K562 (cell line): ENCODE measurements at regions not wholly inside any gene's neighbourhood (a gene's known extent, or its start where the extent isn't known, plus 50 kb on each side); places are given as distances from the start of the nearest gene placed in this dataset.
A peak's percentile ranks its signal among the peaks of the same experiment; 100 is the strongest.
"Not testable (repeated sequence)": the region's sequence is repeated elsewhere in the genome, so short reads cannot be mapped to it uniquely, and the experiment has no call there.

Experiments used
- ATAC-seq: fragments of 200-7000 bp; cut with Tn5 transposase; 3 replicates; pipeline ENCODE4 v1.9.1; 2020; ENCODE audit warnings: moderate library complexity
- BruUV-seq: library from RNA; stranded (reverse); fragments of 400-500 nt; replicated peaks from 2 replicates; lab custom pipeline; 2021; lab: Mats Ljungman, UMichigan
- CTCF ChIA-PET: fragments of 300-600 bp; formaldehyde crosslinking; extraction: SDS; loops from one replicate; lab custom pipeline; 2021; ENCODE audit warnings: low intra/inter-chr PET ratio; lab: Yijun Ruan, JAX
- POLR2A ChIA-PET: fragments of 300-600, 350-650 bp; sonication (Branson Sonifier 250); formaldehyde crosslinking; extraction: SDS; loops from one replicate; lab custom pipeline; 2021; ENCODE audit warnings: antibody characterized with exemption, inconsistent platforms; lab: Yijun Ruan, JAX
- DNase-seq, 4 experiments: peaks; one replicate each; pipeline versions ENCODE4 v3.0.0 to v3.0.0-alpha.2; 2011 to 2018; ENCODE audit warnings: low spot score in 3 of 4, mixed read lengths in 3 of 4; ENCODE audit errors: extremely low read depth in 1 of 4
- FAIRE-seq: peaks from 2 replicates; lab custom pipeline; 2011; peaks lifted over from hg19 to GRCh38; lab: Jason Lieb, UNC
- H2AFZ ChIP-seq: 2 replicates; pipeline ENCODE4 v1.6.0; 2011; ENCODE audit warnings: low read depth, low read length, control low read depth, inconsistent platforms
- H3K27ac ChIP-seq: fragments of 200-600 bp; 3 replicates; pipeline ENCODE4 v1.8.0; 2011; ENCODE audit warnings: low read depth, mild to moderate bottlenecking, control low read depth, inconsistent platforms, low read length, moderate library complexity, mixed read lengths; ENCODE audit errors: extremely low read depth
- H3K27me3 ChIP-seq, 2 experiments: fragments of 300-600 bp in 1 of 2; 2 replicates in 1 of 2; 3 replicates in 1 of 2; pipeline versions ENCODE4 v1.6.0 to v1.8.0; 2011; ENCODE audit warnings: inconsistent platforms in 2 of 2, low read length in 2 of 2, mild to moderate bottlenecking in 1 of 2, mixed read lengths in 1 of 2, moderate library complexity in 1 of 2; ENCODE audit not compliant: control insufficient read depth in 2 of 2, insufficient read depth in 2 of 2
- H3K36me3 ChIP-seq: fragments of 300-600 bp; 3 replicates; pipeline ENCODE4 v1.8.0; 2011; ENCODE audit warnings: mild to moderate bottlenecking, low read length, inconsistent platforms; ENCODE audit not compliant: control insufficient read depth, insufficient read depth
- H3K4me1 ChIP-seq, 2 experiments: fragments of 200-600 bp in 1 of 2; replicated peaks in 1 of 2; 2 replicates in 1 of 2; 3 replicates in 1 of 2; pipeline versions ENCODE4 v1.5.1 to v1.8.0; 2011; ENCODE audit warnings: inconsistent platforms in 2 of 2, low read length in 2 of 2, mild to moderate bottlenecking in 1 of 2, mixed read lengths in 1 of 2, moderate library complexity in 1 of 2; ENCODE audit not compliant: control insufficient read depth in 2 of 2, insufficient read depth in 2 of 2
- H3K4me2 ChIP-seq: 2 replicates; pipeline ENCODE4 v1.6.1; 2011; ENCODE audit warnings: low read length, control low read depth, inconsistent platforms, mixed read lengths; ENCODE audit not compliant: insufficient read depth
- H3K4me3 ChIP-seq: fragments of 200-600 bp; sonication (generic), shearing (Covaris generic); 2 replicates; pipeline ENCODE4 v1.5.1; 2016; ENCODE audit warnings: control low read depth, inconsistent platforms
- H3K79me2 ChIP-seq: fragments of 200-600 bp; 3 replicates; pipeline ENCODE4 v1.8.0; 2011; ENCODE audit warnings: low read length, inconsistent platforms; ENCODE audit not compliant: control insufficient read depth, insufficient read depth
- H3K9ac ChIP-seq, 2 experiments: 2 replicates each; pipeline versions ENCODE4 v1.6.0 to v1.6.1; 2011; ENCODE audit warnings: low read depth in 2 of 2, low read length in 2 of 2, control low read depth in 1 of 2, inconsistent platforms in 1 of 2, mild to moderate bottlenecking in 1 of 2, mixed read lengths in 1 of 2; ENCODE audit not compliant: insufficient read depth in 1 of 2
- H3K9me1 ChIP-seq: one replicate; pipeline ENCODE4 v1.6.0; 2011; ENCODE audit warnings: inconsistent platforms, mild to moderate bottlenecking, low read length, moderate library complexity; ENCODE audit not compliant: control insufficient read depth, insufficient read depth
- H3K9me3 ChIP-seq: replicated peaks from 2 replicates; pipeline ENCODE4 v1.5.1; 2011; ENCODE audit warnings: low read depth, low read length, inconsistent platforms; ENCODE audit not compliant: control insufficient read depth, insufficient read depth
- H4K20me1 ChIP-seq: replicated peaks from 2 replicates; pipeline ENCODE4 v1.6.1; 2011; ENCODE audit warnings: low read length, inconsistent platforms, mixed read lengths; ENCODE audit not compliant: control insufficient read depth, insufficient read depth
- MAFG ChIP-seq: fragments of 450-650 bp; conservative IDR thresholded peaks from 2 replicates; pipeline ENCODE4 v1.6.1; 2016; ENCODE audit warnings: missing genetic modification characterization, missing compliant biosample characterization
- NFE2L1 ChIP-seq: fragments of 450-650 bp; IDR thresholded peaks from 2 replicates; pipeline ENCODE4 v1.6.1; 2016; ENCODE audit warnings: missing genetic modification characterization, low read depth, mild to moderate bottlenecking, missing compliant biosample characterization, moderate library complexity, borderline replicate concordance
- ZNF316 ChIP-seq: fragments of 450-650 bp; IDR thresholded peaks from 2 replicates; pipeline ENCODE4 v1.6.1; 2016
- WGBS: fragments of 100-300 bp; shearing (Covaris generic); methylation state at CpG from one replicate; pipeline ENCODE4 v1.1.6; 2016; ENCODE audit warnings: low coverage, mixed read lengths; ENCODE audit not compliant: insufficient coverage; ENCODE audit errors: missing lambda C conversion rate; 5-methylcytosine and 5-hydroxymethylcytosine counted together
- in situ Hi-C: fragments of 300-500 bp; cut with MboI; formaldehyde crosslinking; loops from 4 replicates; pipeline ENCODE4 v1.15.0; 2018; ENCODE audit warnings: inconsistent platforms, mixed read lengths
- intact Hi-C: fragments of 100-400 bp; cut with micrococcal nuclease; formaldehyde crosslinking; loops from 2 replicates; pipeline ENCODE4 v1.14.2; 2022
- TF ChIP-seq, protein P1 (sequence below), 2 experiments: fragments of 450-650 bp in 1 of 2; sonication (generic) in 1 of 2; formaldehyde crosslinking in 1 of 2; IDR thresholded peaks in 1 of 2; conservative IDR thresholded peaks in 1 of 2; 2 replicates each; pipeline versions ENCODE4 v1.6.1 to v1.8.1; 2016 to 2023; ENCODE audit warnings: mild to moderate bottlenecking in 2 of 2, moderate library complexity in 2 of 2, inconsistent platforms in 1 of 2, missing genetic modification reagents in 1 of 2

DNA sequence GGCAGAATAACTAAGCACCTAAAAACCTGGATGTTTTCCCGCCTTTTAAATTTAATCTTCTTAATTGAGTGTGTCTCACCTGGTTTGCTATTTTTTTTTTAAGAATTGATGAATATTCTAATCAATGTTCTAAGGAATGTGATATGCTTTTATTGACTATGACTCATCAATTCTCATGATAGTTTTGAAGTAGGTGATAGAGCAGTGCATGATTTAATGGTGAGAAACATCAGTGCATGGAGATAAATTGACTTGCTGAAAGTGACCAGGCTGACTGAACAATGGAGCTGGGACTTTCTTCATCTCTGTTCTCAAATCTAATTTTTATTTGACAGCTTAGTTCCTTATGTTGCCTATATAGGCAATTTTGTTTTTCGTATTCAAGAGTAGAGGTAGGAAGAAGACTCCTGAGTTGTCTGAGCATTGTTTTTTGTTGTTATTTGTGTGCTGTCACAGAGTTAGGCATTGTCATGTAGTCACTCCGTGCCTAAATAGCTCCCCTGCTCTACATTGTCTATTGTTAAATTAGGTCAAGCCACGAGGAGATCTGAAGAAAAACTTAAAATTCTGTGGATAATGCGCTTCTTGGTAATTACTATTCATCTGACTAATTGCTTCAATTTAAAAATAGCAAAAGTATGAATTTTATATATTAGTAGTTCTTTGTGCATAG is 59.0 kb upstream of the NUTM2F start:
- H3K9me1 ChIP-seq, H2AFZ ChIP-seq, H3K27ac ChIP-seq, POLR2A ChIA-PET, H3K4me2 ChIP-seq, H3K4me3 ChIP-seq, H4K20me1 ChIP-seq, BruUV-seq, H3K36me3 ChIP-seq, DNase-seq, H3K27me3 ChIP-seq, CTCF ChIA-PET, intact Hi-C loops, H3K9me3 ChIP-seq, H3K9ac ChIP-seq, H3K4me1 ChIP-seq, in situ Hi-C loops: not testable (repeated sequence)
- H3K79me2 ChIP-seq, result peaks cover 56% of the 10 kb centered on the region
- TF ChIP-seq, protein P1, sequence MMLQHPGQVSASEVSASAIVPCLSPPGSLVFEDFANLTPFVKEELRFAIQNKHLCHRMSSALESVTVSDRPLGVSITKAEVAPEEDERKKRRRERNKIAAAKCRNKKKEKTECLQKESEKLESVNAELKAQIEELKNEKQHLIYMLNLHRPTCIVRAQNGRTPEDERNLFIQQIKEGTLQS (IDR thresholded peaks at IDR 0.05), result 0 out of 2 replicates have a peak, but pooled peaks have one; percentile 23
- TF ChIP-seq, protein P1 (CRISPR knock-in tag; conservative IDR thresholded peaks at IDR 0.05), result not testable (repeated sequence)
- TF ChIP-seq MAFG (tag) (peak; percentile 64; the same call in 1 of the 2 replicates), NFE2L1 (peak; percentile 16; the same call in 1 of the 2 replicates), ZNF316 (peak; percentile 42; the same call in 1 of the 2 replicates)
- ATAC-seq (peak; percentile 36; the same call in 1 of the 3 replicates), FAIRE-seq (peak; percentile 64)
- 84% methylated on average over 3 of the region's 5 CpGs for WGBS

DNA sequence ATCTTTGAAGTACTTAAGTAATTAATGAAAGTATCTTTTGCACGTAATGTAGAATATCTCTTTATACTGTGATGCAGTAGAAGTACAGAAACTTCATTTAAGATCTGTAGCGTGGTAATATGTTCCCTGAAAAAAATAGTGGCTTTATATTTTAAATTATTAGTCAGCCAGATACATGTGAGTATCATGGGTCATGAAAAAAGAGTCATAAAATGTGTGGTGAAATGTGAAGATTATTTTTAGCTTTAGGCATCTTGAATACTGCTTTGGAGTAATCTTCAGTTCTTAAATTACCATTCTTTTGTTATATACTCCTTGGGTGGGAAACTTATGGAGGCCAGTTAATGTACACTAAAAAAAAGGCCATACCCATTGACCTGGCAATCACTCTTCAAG is 59.6 kb upstream of the NUTM2F start:
- H3K9me1 ChIP-seq, POLR2A ChIA-PET, DNase-seq, intact Hi-C loops, H2AFZ ChIP-seq, BruUV-seq, H3K36me3 ChIP-seq, ATAC-seq, H3K9ac ChIP-seq, H3K27me3 ChIP-seq, H3K4me2 ChIP-seq, in situ Hi-C loops, H4K20me1 ChIP-seq, H3K27ac ChIP-seq, FAIRE-seq, H3K4me1 ChIP-seq, H3K4me3 ChIP-seq, H3K9me3 ChIP-seq, CTCF ChIA-PET: not testable (repeated sequence)
- 94% methylated on average over 2 of the region's 2 CpGs for WGBS
- H3K79me2 ChIP-seq, result peaks cover 56% of the 10 kb centered on the region

DNA sequence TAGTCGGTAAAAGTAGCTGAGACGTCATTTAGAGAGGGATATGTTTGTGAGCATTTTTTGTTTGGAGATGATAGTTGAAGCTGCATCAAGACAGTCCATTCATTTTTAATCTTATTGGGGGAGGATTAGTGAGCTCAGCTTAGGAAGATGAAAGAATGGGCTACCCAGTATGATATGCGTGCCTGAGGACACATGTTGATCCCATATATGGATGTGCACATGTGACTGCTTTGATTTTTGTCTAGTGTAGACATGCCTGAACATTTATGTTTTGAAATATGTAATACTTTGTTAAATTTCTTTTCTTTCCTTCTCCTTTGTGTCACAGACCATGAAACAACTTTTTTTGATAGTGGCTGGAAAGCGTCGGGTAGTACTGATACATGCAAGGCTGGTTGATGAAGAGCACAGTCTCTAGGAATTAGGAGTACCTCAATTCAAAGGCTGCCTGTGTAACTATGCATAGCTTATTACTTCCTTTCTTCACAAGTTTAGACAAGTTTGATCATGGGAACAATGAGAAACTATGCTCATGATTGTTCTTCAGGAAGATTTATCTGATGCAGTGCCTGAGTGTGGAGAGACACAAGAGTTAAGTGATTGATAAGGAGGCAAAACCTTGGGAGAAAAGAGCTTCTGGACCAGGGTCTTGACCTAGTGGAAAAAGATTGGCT is 62.1 kb upstream of the NUTM2F start:
- DNase-seq, H2AFZ ChIP-seq, H3K4me2 ChIP-seq, BruUV-seq, in situ Hi-C loops, CTCF ChIA-PET, H3K36me3 ChIP-seq, H3K9me3 ChIP-seq, H3K9ac ChIP-seq, H3K27ac ChIP-seq, H3K9me1 ChIP-seq, POLR2A ChIA-PET, ATAC-seq, intact Hi-C loops, H4K20me1 ChIP-seq, H3K27me3 ChIP-seq, H3K4me1 ChIP-seq, H3K4me3 ChIP-seq: not testable (repeated sequence)
- 65% methylated on average over 3 of the region's 5 CpGs for WGBS
- FAIRE-seq, result peak; percentile 23
- peaks cover 45% of the 10 kb centered on the region for H3K79me2 ChIP-seq
